HL-60 (cell line): ENCODE measurements at regions not wholly inside any gene's neighbourhood (a gene's known extent, or its start where the extent isn't known, plus 50 kb on each side); places are given as distances from the start of the nearest gene placed in this dataset.

Source experiments
- DNase-seq, 2 experiments: peaks; one replicate each; pipeline ENCODE4 v3.0.0-alpha.2; 2010 to 2020; ENCODE audit warnings: low read depth in 1 of 2, low spot score in 1 of 2
- H3K27ac ChIP-seq: fragments of 250-450 bp; sonication (Bioruptor Pico); replicated peaks from 2 replicates; pipeline ENCODE4 v1.5.1; 2020; ENCODE audit warnings: mild to moderate bottlenecking, moderate library complexity
- H3K27me3 ChIP-seq: fragments of 250-450 bp; sonication (Bioruptor Pico); 2 replicates; pipeline ENCODE4 v1.5.1; 2021; ENCODE audit warnings: mild to moderate bottlenecking, moderate library complexity; ENCODE audit not compliant: insufficient read depth, poor library complexity, severe bottlenecking
- H3K4me3 ChIP-seq: replicated peaks from 2 replicates; pipeline ENCODE4 v1.5.1; 2011; ENCODE audit warnings: mild to moderate bottlenecking, control low read depth, low read length; ENCODE audit not compliant: insufficient read depth
- CTCF ChIP-seq: IDR thresholded peaks from one replicate; pipeline ENCODE4 v1.5.1; 2011; ENCODE audit warnings: low read length, control low read depth, inconsistent platforms; ENCODE audit not compliant: insufficient read depth
- GABPA ChIP-seq: IDR thresholded peaks from 2 replicates; pipeline ENCODE4 v1.6.1; 2012; ENCODE audit warnings: low read depth
- POLR2AphosphoS5 ChIP-seq: IDR thresholded peaks from 2 replicates; pipeline ENCODE4 v1.6.1; 2012; ENCODE audit warnings: low read depth
- REST ChIP-seq: IDR thresholded peaks from 2 replicates; pipeline ENCODE4 v1.6.1; 2012; ENCODE audit warnings: low read depth; ENCODE audit not compliant: insufficient replicate concordance
- SPI1 ChIP-seq: IDR thresholded peaks from 2 replicates; pipeline ENCODE4 v1.6.1; 2012; ENCODE audit warnings: low read depth, mild to moderate bottlenecking, borderline replicate concordance

- no peak for DNase-seq
- TF ChIP-seq CTCF, result no peak
- no peak for TF ChIP-seq POLR2AphosphoS5
- no peak for TF ChIP-seq REST
- no peak for TF ChIP-seq GABPA
- no peak for TF ChIP-seq SPI1
- peaks cover 4% of the 10 kb centered on the region for H3K27me3 ChIP-seq
- no peak overlapping the region for H3K4me3 ChIP-seq
- H3K27ac ChIP-seq, result no peak overlapping the region
These were observed 236.3 kb upstream of the SORL1-AS1 start for GRCh38 chr11:121688860-121689614.

GRCh38 chr11:121688055-121688491 is 235.3 kb upstream of the SORL1-AS1 start:
- no peak for DNase-seq
- no peak for TF ChIP-seq SPI1
- no peak overlapping the region for H3K27ac ChIP-seq
- H3K4me3 ChIP-seq, result no peak overlapping the region
- peaks cover 4% of the 10 kb centered on the region for H3K27me3 ChIP-seq

GRCh38 chr11:121683791-121684190 is 231.0 kb upstream of the SORL1-AS1 start:
- Histone ChIP-seq H3K27me3 (peaks cover 7% of the 10 kb centered on the region), H3K27ac (no peak overlapping the region), H3K4me3 (no peak overlapping the region)
- no peak for DNase-seq
- no peak for TF ChIP-seq SPI1
- no peak for TF ChIP-seq POLR2AphosphoS5
- no peak for TF ChIP-seq CTCF
- TF ChIP-seq REST, result no peak
- no peak for TF ChIP-seq GABPA
